ENCODE measurements at regions not wholly inside any gene's neighbourhood (a gene's known extent, or its start where the extent isn't known, plus 50 kb on each side); places are given as distances from the start of the nearest gene placed in this dataset.

GRCh38 chr11:91703042-91703441 lies 521.6 kb upstream of the FAT3 start:
- Histone ChIP-seq H3K4me1 (ENCODE audit: control insufficient read depth, extremely low read depth, insufficient read depth, low read length) (no peaks in the 10 kb centered on the region), H3K9ac (replicated peaks; ENCODE audit: extremely low read depth, insufficient read depth, low read length) (no peak overlapping the region), H3K27me3 (ENCODE audit: control insufficient read depth in 2 of 2, insufficient read depth in 2 of 2, low read length in 2 of 2) (no peaks in the 10 kb centered on the region), H4K20me1 (replicated peaks; ENCODE audit: control insufficient read depth, extremely low read depth, insufficient read depth, low read length) (no peaks in the 10 kb centered on the region), H3K4me3 (replicated peaks in 1 of 3; ENCODE audit: insufficient read depth in 1 of 3, low read depth in 1 of 3, low read length in 3 of 3) (no peak overlapping the region), H3K9me3 (replicated peaks; ENCODE audit: control insufficient read depth, insufficient read depth, low read length) (no peaks in the 10 kb centered on the region), H2AFZ (ENCODE audit: low read depth, low read length) (no peak overlapping the region), H3K4me2 (ENCODE audit: insufficient read depth, low read length) (no peak overlapping the region), H3K79me2 (ENCODE audit: control insufficient read depth, insufficient read depth, low read length) (no peaks in the 10 kb centered on the region), H3K36me3 (ENCODE audit: control insufficient read depth in 2 of 2, extremely low read depth in 1 of 2, insufficient read depth in 2 of 2, low read length in 2 of 2) (no peaks in the 10 kb centered on the region), H3K9me1 (replicated peaks; ENCODE audit: control insufficient read depth, extremely low read depth, insufficient read depth, low read length) (no peaks in the 10 kb centered on the region), H3K27ac (ENCODE audit: insufficient read depth, low read depth, low read length) (no peak overlapping the region)
- ChIA-PET POLR2A (no interaction called here), CTCF (no interaction called here)
- FAIRE-seq = no peak
- DNase-seq (ENCODE audit: low read depth, low spot score) = no peak
- no TSS peak for BruUV-seq (replicated peaks)
- TF ChIP-seq MAX (IDR thresholded peaks at IDR 0.05; ENCODE audit: insufficient read depth, insufficient read length) = no peak
- TF ChIP-seq GATA2 (IDR thresholded peaks at IDR 0.05; ENCODE audit: insufficient read depth, insufficient read length, low read depth, low read length) = no peak
- TF ChIP-seq POLR2AphosphoS5 (IDR thresholded peaks at IDR 0.05; ENCODE audit: insufficient read depth, low read depth, low read length) = no peak
- no peak for TF ChIP-seq FOS (IDR thresholded peaks at IDR 0.05; ENCODE audit: borderline replicate concordance, insufficient read depth, low read length)
- no peak for TF ChIP-seq EZH2 (IDR thresholded peaks at IDR 0.05; ENCODE audit: borderline replicate concordance, low read depth, low read length, severe bottlenecking)
- TF ChIP-seq CTCF (IDR thresholded peaks at IDR 0.05; ENCODE audit: extremely low read depth in 1 of 2, insufficient read depth in 1 of 2, low read depth in 1 of 2, low read length in 2 of 2) = no peak
- no peak for TF ChIP-seq POLR2A (IDR thresholded peaks at IDR 0.05; ENCODE audit: low read depth, low read length)
- TF ChIP-seq MYC (IDR thresholded peaks at IDR 0.05; ENCODE audit: low read depth, low read length) = no peak
- no peak for TF ChIP-seq JUN (IDR thresholded peaks at IDR 0.05; ENCODE audit: borderline replicate concordance, insufficient read depth, insufficient read length, low read depth)
- dilution Hi-C loops (cut with MboI; ENCODE audit: extremely low pct_ligation_motif_present, low sequenced_read_pairs) (no loop called here), intact Hi-C loops (cut with micrococcal nuclease) (no loop called here)

Data from endothelial cell of umbilical vein (primary cell).